ENCODE measurements at regions not wholly inside any gene's neighbourhood (a gene's known extent, or its start where the extent isn't known, plus 50 kb on each side); places are given as distances from the start of the nearest gene placed in this dataset.

GRCh38 chr13:42681326-42682100, 99.9 kb upstream of the FAM216B start:
- no peaks in the 10 kb centered on the region for H3K9me3 ChIP-seq (ENCODE audit: low read length)
- CTCF ChIA-PET (ENCODE audit: unreplicated experiment) = no interaction called here
- intact Hi-C loops (cut with micrococcal nuclease; ENCODE audit: unreplicated experiment) = no loop called here
- H3K4me3 ChIP-seq (ENCODE audit: low read depth, low read length, poor library complexity, severe bottlenecking) = no peak overlapping the region
- TF ChIP-seq CTCF (conservative IDR thresholded peaks at IDR 0.05; ENCODE audit: low read length) = no peak
- TF ChIP-seq EZH2phosphoT487 (IDR thresholded peaks at IDR 0.05; ENCODE audit: borderline replicate concordance, low read depth, low read length) = no peak
- no peaks in the 10 kb centered on the region for H3K79me2 ChIP-seq (ENCODE audit: insufficient read depth, low read depth, low read length)
- no peak overlapping the region for H3K4me2 ChIP-seq (ENCODE audit: low read length)
- H3K36me3 ChIP-seq (ENCODE audit: insufficient read depth, low read length) = no peaks in the 10 kb centered on the region
- DNase-seq (ENCODE audit: low spot score) = no peak
- no peak overlapping the region for H3K27ac ChIP-seq (ENCODE audit: low read depth, low read length, poor library complexity, severe bottlenecking)
- no peaks in the 10 kb centered on the region for H3K4me1 ChIP-seq (ENCODE audit: insufficient read depth, low read length, poor library complexity, severe bottlenecking)
- POLR2A ChIA-PET = no interaction called here
- no TSS peak for BruUV-seq (replicated peaks)
- no peaks in the 10 kb centered on the region for H4K20me1 ChIP-seq (ENCODE audit: insufficient read depth, low read length)
- H3K9me2 ChIP-seq (ENCODE audit: insufficient read depth, low read length) = no peaks in the 10 kb centered on the region
- H2AFZ ChIP-seq (ENCODE audit: low read length) = no peak overlapping the region

- H3K9me3 ChIP-seq (ENCODE audit: low read length) = no peaks in the 10 kb centered on the region
- H3K4me1 ChIP-seq (ENCODE audit: insufficient read depth, low read length, poor library complexity, severe bottlenecking) = no peaks in the 10 kb centered on the region
- no TSS peak for BruUV-seq (replicated peaks)
- no peaks in the 10 kb centered on the region for H3K36me3 ChIP-seq (ENCODE audit: insufficient read depth, low read length)
- H3K4me2 ChIP-seq (ENCODE audit: low read length) = no peak overlapping the region
- H2AFZ ChIP-seq (ENCODE audit: low read length) = no peak overlapping the region
- H4K20me1 ChIP-seq (ENCODE audit: insufficient read depth, low read length) = no peaks in the 10 kb centered on the region
- no peaks in the 10 kb centered on the region for H3K79me2 ChIP-seq (ENCODE audit: insufficient read depth, low read depth, low read length)
- POLR2A ChIA-PET = interaction anchor here (1.4 kb wide), 1 partner anchor 8 kb away, joined by 3 read pairs; no protein-coding TSS in a partner anchor
- intact Hi-C loops (cut with micrococcal nuclease; ENCODE audit: unreplicated experiment) = no loop called here
- H3K9me2 ChIP-seq (ENCODE audit: insufficient read depth, low read length) = no peaks in the 10 kb centered on the region
- CTCF ChIA-PET (ENCODE audit: unreplicated experiment) = no interaction called here
- no peak overlapping the region for H3K27ac ChIP-seq (ENCODE audit: low read depth, low read length, poor library complexity, severe bottlenecking)
- DNase-seq (ENCODE audit: low spot score) = no peak
- no peak for TF ChIP-seq CTCF (conservative IDR thresholded peaks at IDR 0.05; ENCODE audit: low read length)
- no peak for TF ChIP-seq EZH2phosphoT487 (IDR thresholded peaks at IDR 0.05; ENCODE audit: borderline replicate concordance, low read depth, low read length)
- H3K4me3 ChIP-seq (ENCODE audit: low read depth, low read length, poor library complexity, severe bottlenecking) = no peak overlapping the region
Observed at GRCh38 chr13:42684226-42684625, 97.2 kb upstream of the FAM216B start.

- Histone ChIP-seq H3K79me2 (ENCODE audit: insufficient read depth, low read depth, low read length) (no peaks in the 10 kb centered on the region), H3K9me3 (ENCODE audit: low read length) (no peaks in the 10 kb centered on the region), H3K4me1 (ENCODE audit: insufficient read depth, low read length, poor library complexity, severe bottlenecking) (no peaks in the 10 kb centered on the region), H3K9me2 (ENCODE audit: insufficient read depth, low read length) (no peaks in the 10 kb centered on the region), H3K27ac (ENCODE audit: low read depth, low read length, poor library complexity, severe bottlenecking) (no peak overlapping the region), H3K36me3 (ENCODE audit: insufficient read depth, low read length) (no peaks in the 10 kb centered on the region), H4K20me1 (ENCODE audit: insufficient read depth, low read length) (no peaks in the 10 kb centered on the region), H3K4me3 (ENCODE audit: low read depth, low read length, poor library complexity, severe bottlenecking) (no peak overlapping the region), H2AFZ (ENCODE audit: low read length) (no peak overlapping the region), H3K4me2 (ENCODE audit: low read length) (no peak overlapping the region)
- CTCF ChIA-PET (ENCODE audit: unreplicated experiment) = no interaction called here
- POLR2A ChIA-PET = interaction anchor here (1.0 kb wide), 1 partner anchor 13 kb away, joined by 3 read pairs; no protein-coding TSS in a partner anchor
- intact Hi-C loops (cut with micrococcal nuclease; ENCODE audit: unreplicated experiment) = no loop called here
- no peak for TF ChIP-seq EZH2phosphoT487 (IDR thresholded peaks at IDR 0.05; ENCODE audit: borderline replicate concordance, low read depth, low read length)
- no peak for TF ChIP-seq CTCF (conservative IDR thresholded peaks at IDR 0.05; ENCODE audit: low read length)
- no TSS peak for BruUV-seq (replicated peaks)
- no peak for DNase-seq (ENCODE audit: low spot score)
Observed at GRCh38 chr13:42685751-42686150, 95.6 kb upstream of the FAM216B start.

All from OCI-LY7 (cell line).